GM18858 (cell line): ENCODE measurements at regions not wholly inside any gene's neighbourhood (a gene's known extent, or its start where the extent isn't known, plus 50 kb on each side); places are given as distances from the start of the nearest gene placed in this dataset.

Experiments used
- ATAC-seq: cut with Tn5 transposase; IDR thresholded peaks from one replicate; pipeline ENCODE4 v1.9.1; 2021; ENCODE audit not compliant: unreplicated experiment

DNA sequence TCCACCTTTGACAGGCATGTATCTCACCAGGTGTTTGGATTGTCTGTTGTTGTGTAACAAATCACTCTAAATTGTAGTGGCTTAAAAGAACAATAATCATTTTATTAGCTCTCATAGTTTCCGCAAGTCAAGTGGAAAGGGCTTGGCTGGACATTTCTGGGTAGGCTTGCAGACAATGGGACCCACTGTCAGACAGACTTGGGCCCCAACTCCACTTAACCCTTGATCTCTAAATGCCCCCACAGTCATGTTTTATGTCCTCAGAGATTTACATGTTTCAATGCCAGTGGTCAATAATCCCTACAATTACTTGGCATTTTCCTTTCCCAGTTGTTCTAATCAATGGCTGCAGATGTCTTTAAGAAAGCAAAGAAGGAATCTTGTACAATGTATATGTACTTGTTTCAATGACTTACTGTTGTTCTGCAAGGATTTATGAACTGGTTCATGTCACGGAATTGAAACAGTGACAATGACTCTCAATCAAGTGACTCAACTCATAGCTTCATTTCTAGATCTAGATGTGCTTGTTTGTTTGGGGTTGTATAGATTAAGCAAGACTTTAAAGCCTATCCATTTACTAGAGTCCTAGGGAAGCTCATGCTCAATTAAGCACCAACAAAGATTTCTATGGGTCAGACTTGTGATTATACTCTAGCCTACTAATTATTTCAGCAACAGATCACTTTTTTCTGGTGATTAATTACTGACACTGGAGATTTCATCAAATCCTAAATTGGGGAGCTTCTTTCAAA, 510.1 kb upstream of the NBEA start:
- no peak for ATAC-seq

DNA sequence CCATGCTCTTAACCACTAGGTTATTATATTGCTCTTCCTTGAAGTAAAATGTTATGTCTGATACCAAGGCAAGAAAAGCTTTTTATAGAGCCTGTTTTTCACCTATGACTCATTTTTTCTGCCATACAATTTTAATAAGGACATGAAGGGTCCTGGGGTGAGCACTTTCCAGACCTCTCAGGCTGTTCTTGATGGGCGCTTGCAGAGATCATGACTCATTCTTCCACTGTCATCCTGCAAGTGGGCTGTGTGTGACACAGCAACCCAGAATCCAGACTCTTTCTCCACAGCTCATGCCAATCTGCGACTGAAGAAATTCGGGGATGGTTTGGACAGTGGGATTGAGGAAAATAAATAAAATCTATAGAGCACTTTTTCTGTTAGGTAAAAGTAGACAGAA, 506.7 kb upstream of the NBEA start:
- no peak for ATAC-seq

- ATAC-seq, result no peak
These were observed 504.2 kb upstream of the NBEA start for GRCh38 chr13:34437873-34438272.

DNA sequence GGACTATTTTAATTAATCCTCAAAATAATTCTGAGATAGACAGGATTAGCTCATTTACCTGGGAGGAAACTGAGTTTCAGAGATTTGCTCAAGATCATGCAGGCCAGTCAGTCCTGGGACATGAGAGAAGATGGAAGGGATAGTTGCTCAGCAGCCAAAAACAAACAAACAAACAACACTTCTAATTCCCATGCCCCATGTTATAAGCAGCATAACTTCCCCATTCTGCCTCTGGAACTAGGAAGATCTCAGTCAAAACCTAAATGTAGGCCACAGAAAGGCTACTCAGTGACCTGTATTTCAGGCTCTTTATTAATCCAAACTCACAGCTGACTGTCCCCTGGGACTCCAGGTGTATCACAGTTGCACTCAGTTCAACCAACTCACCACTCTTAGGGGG, 489.2 kb upstream of the NBEA start:
- ATAC-seq, result no peak

DNA sequence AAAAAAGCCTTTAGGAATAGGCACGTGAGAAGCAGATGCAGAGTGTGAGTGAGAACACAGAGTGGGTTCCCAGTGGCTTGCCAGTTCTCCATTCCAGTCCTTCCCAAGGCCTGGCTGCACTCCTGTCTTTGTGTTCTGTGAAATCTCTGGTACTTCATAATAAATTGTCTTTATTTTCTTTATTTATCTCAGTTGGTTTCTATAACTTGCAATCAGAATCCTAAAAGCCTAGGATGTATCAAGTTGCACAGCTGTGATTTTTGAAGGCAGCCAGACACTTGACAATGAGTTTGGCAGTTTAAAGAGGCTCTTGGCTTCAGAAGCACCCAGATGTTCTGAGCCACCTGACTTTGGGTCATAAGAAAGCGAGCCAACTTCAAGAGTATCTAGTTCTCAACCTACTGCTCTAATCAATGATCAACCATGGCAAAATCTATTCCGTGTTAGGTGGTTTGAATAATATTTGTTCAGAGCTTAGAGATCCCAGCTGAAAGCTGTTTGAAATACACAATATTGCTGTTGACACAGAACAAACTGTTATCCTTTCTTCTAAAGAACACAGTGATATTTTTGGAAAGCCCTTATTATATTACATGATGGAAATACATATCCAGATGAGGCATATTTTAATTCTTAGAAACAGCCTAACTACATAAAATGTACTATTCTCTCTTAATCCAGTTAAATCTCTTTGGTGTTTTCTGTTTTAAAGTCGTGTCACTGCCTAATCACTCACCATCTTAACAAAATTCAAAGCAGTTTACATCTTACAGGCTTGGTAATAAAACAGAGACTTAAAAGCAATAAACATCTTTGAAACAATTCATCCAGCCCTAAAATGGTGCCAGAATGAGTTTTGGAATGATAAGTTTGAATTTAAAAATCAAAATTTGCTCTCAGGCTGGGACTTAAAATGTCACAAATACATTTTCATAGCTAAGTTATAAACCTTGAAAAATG, 483.0 kb upstream of the NBEA start:
- no peak for ATAC-seq

- no peak for ATAC-seq
These were observed 482.2 kb upstream of the NBEA start for GRCh38 chr13:34459856-34460255.

DNA sequence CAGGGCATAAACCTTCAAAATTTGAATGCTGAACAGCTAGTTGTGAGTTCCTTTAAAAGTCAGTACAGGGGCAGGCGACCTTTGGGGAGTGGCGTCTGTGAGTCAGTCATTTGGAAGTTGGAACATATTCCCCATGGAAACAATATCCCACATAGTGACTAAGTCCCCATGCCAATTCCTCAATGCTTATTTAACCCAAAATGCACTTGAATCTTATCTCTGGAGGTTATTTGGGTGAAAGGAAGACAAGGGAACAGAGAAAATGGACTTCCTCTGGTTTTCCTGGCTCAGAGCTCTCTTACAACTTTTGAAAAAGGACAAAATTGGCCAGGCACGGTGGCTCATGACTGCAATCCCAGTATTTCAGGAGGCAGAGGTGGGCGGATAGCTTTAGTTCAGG, 479.2 kb upstream of the NBEA start:
- ATAC-seq, result no peak

GRCh38 chr13:34464011-34464410, 478.1 kb upstream of the NBEA start:
- no peak for ATAC-seq

DNA sequence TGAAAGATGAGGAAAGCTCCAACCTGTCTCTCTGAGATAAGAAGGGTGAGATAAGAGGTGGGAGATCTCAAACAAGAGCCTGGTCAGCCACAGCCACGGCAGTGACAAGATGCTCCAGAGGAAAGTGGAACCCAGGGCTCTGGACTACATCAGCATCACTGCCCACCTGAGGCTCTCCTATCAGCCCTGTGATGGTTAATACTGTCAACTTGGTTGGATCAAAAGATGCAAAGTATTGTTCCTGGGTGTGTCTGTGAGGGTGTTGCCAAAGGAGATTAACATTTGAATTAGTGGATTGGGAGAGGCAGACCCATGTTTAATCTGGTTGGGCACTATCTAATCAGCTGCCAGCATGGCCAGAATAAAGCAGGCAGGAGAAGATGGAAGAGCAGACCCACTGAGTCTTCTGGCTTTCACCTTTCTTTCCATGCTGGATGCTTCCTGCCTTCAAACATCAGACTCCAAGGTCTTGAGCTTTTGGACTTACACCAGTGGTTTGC, 476.6 kb upstream of the NBEA start:
- no peak for ATAC-seq

- ATAC-seq, result no peak
These were observed 475.8 kb upstream of the NBEA start for GRCh38 chr13:34466301-34466700.

DNA sequence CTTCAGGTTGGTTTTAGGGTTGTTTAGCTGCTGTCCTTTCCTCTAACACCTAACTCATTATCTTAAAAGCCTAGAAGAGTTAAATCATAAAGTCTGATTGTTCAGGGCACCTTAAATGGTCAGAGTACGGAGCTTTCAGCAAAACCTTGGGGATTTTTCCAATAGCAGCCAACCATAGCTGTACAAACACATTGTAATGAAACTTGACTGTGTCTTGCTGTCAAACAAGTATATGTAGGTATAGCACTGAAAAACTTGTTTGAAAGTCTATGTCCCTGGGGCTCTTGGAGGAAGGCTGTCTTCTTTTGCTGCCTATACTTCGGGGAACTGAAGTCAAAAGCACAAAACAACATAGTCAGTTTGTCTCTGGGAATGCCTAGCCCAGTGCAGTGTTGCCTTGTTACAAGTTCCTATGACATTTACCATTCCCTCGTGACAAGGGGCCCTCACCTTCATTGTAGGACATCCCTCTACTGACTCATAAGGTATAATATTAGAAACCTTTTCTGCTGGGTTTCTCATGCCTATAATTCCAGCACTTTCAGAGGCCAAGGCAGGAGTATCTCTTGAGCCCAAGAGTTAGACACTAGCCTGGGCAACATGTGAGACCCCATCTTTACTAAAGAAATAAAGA, 474.5 kb upstream of the NBEA start:
- no peak for ATAC-seq

- no peak for ATAC-seq
These were observed 472.7 kb upstream of the NBEA start for GRCh38 chr13:34469196-34469986.

DNA sequence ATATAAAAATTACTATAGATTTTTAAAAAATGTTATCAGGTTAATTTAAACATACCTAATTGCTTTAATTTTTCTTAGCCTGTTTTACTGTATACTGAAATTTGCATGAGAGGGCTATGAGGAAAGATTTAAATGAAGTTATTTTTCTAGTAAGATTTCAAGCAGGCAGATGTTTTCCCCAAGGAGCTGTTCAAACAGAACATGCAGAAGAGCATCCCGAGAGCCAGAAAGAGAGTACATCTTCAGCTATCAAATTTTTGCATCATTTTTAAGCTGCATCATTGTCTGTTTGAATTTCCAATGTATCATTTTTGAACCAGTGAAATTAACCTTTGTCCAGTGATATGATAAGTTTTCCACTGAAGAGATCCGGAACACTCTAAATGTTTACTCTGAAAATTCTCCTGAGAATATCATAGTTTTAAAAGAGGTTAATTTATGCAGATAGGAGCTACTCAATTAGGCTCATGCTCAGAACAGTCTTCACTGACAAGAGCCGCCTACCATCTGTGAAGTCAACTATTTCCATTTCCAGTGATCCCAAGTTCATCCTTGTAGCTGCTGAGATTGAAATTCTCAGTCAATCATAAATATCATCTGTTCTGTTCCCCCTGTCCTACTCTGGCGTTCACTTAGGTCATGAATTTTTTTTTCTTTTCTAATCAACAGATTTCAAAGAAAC, 467.7 kb upstream of the NBEA start:
- ATAC-seq, result no peak

- ATAC-seq, result no peak
These were observed 463.7 kb upstream of the NBEA start for GRCh38 chr13:34478376-34478775.

GRCh38 chr13:34502011-34502410, 440.1 kb upstream of the NBEA start:
- ATAC-seq, result no peak

- ATAC-seq, result no peak
These were observed 439.4 kb upstream of the NBEA start for GRCh38 chr13:34502621-34503020.

DNA sequence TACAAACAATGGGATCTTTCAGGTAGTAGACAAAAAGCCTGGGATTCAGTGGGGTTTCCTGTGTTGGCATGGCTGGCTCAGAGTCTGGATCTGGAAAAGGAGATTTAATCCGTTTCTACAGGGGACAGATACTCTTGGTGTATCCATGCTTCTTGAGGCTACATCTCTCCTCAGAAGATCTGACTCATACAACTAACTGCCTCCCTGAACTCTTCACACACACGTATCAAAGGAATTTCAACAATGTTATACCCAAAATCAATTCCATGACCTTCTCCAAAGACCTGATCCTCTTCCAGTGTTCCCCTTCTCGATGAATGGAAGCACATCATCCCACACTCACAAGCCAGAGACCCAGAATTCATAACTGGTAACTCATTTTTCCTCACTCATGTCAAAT, 435.3 kb upstream of the NBEA start:
- ATAC-seq, result no peak

DNA sequence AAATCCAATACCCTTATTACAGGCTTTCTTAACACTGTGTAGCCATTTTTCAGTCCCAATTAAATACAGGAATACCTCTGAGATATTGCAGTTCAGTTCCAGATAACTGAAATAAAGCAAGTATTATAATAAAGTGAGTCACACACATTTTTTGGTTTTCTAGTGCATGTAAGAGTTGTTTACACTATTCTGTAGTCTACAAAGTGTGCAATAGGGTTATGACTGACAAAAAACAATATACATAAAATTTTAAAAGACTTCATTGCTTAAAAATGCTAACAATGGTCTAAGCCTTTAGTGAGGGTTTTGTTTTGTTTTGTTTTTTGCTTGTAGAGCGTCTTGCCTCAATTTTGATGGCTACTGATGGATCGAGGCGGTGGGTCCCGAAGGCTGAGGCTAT, 434.4 kb upstream of the NBEA start:
- no peak for ATAC-seq

DNA sequence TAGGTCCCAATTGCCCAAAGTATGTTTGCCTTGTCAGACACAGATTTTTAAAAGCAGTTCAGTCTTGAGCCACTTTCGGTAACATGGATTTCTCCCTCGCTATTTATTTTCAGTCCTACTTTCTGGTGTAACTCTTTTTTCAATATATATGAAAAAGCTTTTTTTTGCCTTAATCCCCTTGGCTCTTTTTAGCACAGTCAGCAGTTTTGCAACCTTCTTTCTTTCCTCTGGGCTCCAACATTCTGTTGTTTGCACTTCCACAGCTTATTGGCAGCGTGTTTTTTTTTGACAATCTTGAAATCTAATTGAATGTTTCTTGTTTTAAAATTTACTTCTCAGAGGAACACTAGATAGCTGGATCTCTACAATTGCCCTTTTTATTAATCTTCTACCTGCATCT, 429.3 kb upstream of the NBEA start:
- ATAC-seq, result no peak

GRCh38 chr13:34513526-34513925, 428.5 kb upstream of the NBEA start:
- ATAC-seq, result no peak
